Right kidney (tissue), 1 donor: ENCODE measurements at regions not wholly inside any gene's neighbourhood (a gene's known extent, or its start where the extent isn't known, plus 50 kb on each side); places are given as distances from the start of the nearest gene placed in this dataset.
"Not testable (repeated sequence)": the region's sequence is repeated elsewhere in the genome, so short reads cannot be mapped to it uniquely, and the experiment has no call there.

Experiments used
- DNase-seq: peaks from one replicate; pipeline ENCODE4 v3.0.0-alpha.2; 2016

GRCh38 chr14:55807053-55807880 is 227.3 kb downstream of the KTN1 start:
- peak; percentile 35 for DNase-seq

GRCh38 chr14:55807881-55808379 is 227.9 kb downstream of the KTN1 start:
- DNase-seq = no peak

GRCh38 chr14:55813630-55814029 is 233.6 kb downstream of the KTN1 start:
- no peak for DNase-seq

- no peak for DNase-seq
These were observed 234.1 kb downstream of the KTN1 start for GRCh38 chr14:55814064-55814463.

- no peak for DNase-seq
These were observed 234.9 kb downstream of the KTN1 start for GRCh38 chr14:55814873-55815272.

GRCh38 chr14:55816225-55816624 is 236.2 kb downstream of the KTN1 start:
- DNase-seq = no peak

GRCh38 chr14:55819610-55820304 is 239.8 kb downstream of the KTN1 start:
- no peak for DNase-seq

GRCh38 chr14:55822906-55823305 is 242.9 kb downstream of the KTN1 start:
- no peak for DNase-seq

- no peak for DNase-seq
These were observed 252.3 kb downstream of the KTN1 start for GRCh38 chr14:55832122-55832911.

- DNase-seq = no peak
These were observed 253.0 kb downstream of the KTN1 start for GRCh38 chr14:55832974-55833373.

- DNase-seq = no peak
These were observed 254.4 kb downstream of the KTN1 start for GRCh38 chr14:55834390-55834789.

- no peak for DNase-seq
These were observed 256.0 kb downstream of the KTN1 start for GRCh38 chr14:55835985-55836384.

GRCh38 chr14:55837467-55837866 is 257.5 kb downstream of the KTN1 start:
- DNase-seq = no peak

GRCh38 chr14:55838529-55839052 is 258.6 kb downstream of the KTN1 start:
- DNase-seq = no peak

GRCh38 chr14:55839301-55839947 is 259.4 kb downstream of the KTN1 start:
- not testable (repeated sequence) for DNase-seq

- DNase-seq = no peak
These were observed 260.8 kb downstream of the KTN1 start for GRCh38 chr14:55840821-55841220.

- DNase-seq = no peak
These were observed 261.6 kb downstream of the KTN1 start for GRCh38 chr14:55841625-55842024.

GRCh38 chr14:55843718-55844403 is 263.9 kb downstream of the KTN1 start:
- no peak for DNase-seq

- DNase-seq = no peak
These were observed 266.2 kb downstream of the KTN1 start for GRCh38 chr14:55845963-55846825.

GRCh38 chr14:55846826-55847446 is 266.9 kb downstream of the KTN1 start:
- no peak for DNase-seq
